Activated CD4-positive, alpha-beta T cell treated with anti-CD3 and anti-CD28 coated beads, Interleukin-2, amount 10 ng/mL, durations not matched to agents 24 days and 14 days (primary cell): ENCODE measurements at regions not wholly inside any gene's neighbourhood (a gene's known extent, or its start where the extent isn't known, plus 50 kb on each side); places are given as distances from the start of the nearest gene placed in this dataset.
A peak's percentile ranks its signal among the peaks of the same experiment; 100 is the strongest.
"Not testable (repeated sequence)": the region's sequence is repeated elsewhere in the genome, so short reads cannot be mapped to it uniquely, and the experiment has no call there.

ENCODE experiments used
- DNase-seq: peaks from one replicate; pipeline ENCODE4 v3.0.0; 2022
- H3K27ac Mint-ChIP-seq: one replicate; pipeline ENCODE4 v1.8.0; 2022; ENCODE audit warnings: mild to moderate bottlenecking, mixed read lengths
- H3K27me3 Mint-ChIP-seq: one replicate; pipeline ENCODE4 v1.8.0; 2022; ENCODE audit warnings: mixed read lengths
- H3K36me3 Mint-ChIP-seq: one replicate; pipeline ENCODE4 v1.8.0; 2022; ENCODE audit warnings: low read depth, mild to moderate bottlenecking, mixed read lengths
- H3K4me1 Mint-ChIP-seq: one replicate; pipeline ENCODE4 v1.8.0; 2021; ENCODE audit warnings: mixed read lengths
- H3K4me3 Mint-ChIP-seq: one replicate; pipeline ENCODE4 v1.8.0; 2022; ENCODE audit warnings: mild to moderate bottlenecking, moderate library complexity, mixed read lengths
- H3K9me3 Mint-ChIP-seq: one replicate; pipeline ENCODE4 v1.8.0; 2021; ENCODE audit warnings: mixed read lengths
- intact Hi-C: fragments of 100-400 bp; cut with micrococcal nuclease; formaldehyde crosslinking; loops from one replicate; pipeline ENCODE4 v1.15.1; 2023

- H3K4me3 Mint-ChIP-seq: no peak overlapping the region
- peaks cover 3% of the 10 kb centered on the region for H3K4me1 Mint-ChIP-seq
- H3K27me3 Mint-ChIP-seq: no peaks in the 10 kb centered on the region
- intact Hi-C loops: no loop called here
- no peaks in the 10 kb centered on the region for H3K9me3 Mint-ChIP-seq
- no peak overlapping the region for H3K27ac Mint-ChIP-seq
- no peak for DNase-seq
- H3K36me3 Mint-ChIP-seq: peaks cover 3% of the 10 kb centered on the region
These were observed 67.1 kb upstream of the METRNL start for GRCh38 chr17:83012200-83012785.

DNA sequence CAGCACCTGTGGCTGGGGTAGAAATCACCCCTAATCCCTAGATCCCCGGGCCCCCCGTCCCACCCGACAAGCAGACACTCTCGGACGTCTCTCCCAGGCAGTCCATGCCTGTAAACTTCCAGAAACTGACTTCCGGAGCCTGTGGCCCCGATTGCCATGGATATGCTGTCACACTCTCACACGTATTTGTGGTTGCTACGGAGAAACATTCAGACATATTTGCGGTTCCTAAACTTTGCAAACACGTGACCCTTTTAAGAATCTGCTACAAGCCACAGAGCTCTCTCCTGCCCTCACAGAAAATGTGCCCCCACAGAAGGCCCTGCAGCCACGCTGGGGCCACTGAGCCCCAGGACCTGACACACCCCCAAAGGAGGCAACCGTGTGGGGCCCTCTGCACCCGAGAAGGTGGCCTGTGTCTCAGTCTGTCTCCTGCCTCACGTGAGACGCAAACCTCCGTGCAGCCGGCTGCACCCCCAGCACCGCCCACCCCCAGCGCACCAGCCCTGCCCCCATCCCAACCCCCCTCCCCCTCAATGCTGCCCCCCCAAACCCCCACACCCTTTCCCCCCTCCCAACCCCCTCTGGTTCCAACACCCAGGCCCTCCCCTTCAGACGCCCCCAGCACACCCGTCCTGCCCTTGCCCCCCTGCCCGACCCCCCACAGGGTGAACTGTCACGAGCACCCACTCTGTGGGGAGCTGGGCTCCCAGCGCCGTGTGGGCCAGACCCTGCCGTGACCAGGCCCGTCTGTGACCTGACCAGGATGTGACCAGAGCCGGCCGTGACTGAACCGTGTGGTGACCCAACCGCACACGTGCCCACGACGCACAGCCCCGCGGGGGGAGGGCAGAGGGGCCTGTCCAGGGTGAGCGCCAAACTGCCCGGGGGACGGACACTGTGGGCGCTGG lies 66.3 kb upstream of the METRNL start:
- no peaks in the 10 kb centered on the region for H3K9me3 Mint-ChIP-seq
- H3K27me3 Mint-ChIP-seq: no peaks in the 10 kb centered on the region
- H3K4me3 Mint-ChIP-seq: no peak overlapping the region
- peaks cover 3% of the 10 kb centered on the region for H3K36me3 Mint-ChIP-seq
- intact Hi-C loops: no loop called here
- peaks cover 3% of the 10 kb centered on the region for H3K4me1 Mint-ChIP-seq
- H3K27ac Mint-ChIP-seq: no peak overlapping the region
- DNase-seq: no peak

- Mint-ChIP-seq H3K36me3 (peaks cover 3% of the 10 kb centered on the region), H3K27me3 (no peaks in the 10 kb centered on the region), H3K4me1 (peaks cover 3% of the 10 kb centered on the region), H3K4me3 (no peak overlapping the region), H3K27ac (no peak overlapping the region), H3K9me3 (no peaks in the 10 kb centered on the region)
- no peak for DNase-seq
- intact Hi-C loops: no loop called here
These were observed 65.7 kb upstream of the METRNL start for GRCh38 chr17:83013779-83014117.

DNA sequence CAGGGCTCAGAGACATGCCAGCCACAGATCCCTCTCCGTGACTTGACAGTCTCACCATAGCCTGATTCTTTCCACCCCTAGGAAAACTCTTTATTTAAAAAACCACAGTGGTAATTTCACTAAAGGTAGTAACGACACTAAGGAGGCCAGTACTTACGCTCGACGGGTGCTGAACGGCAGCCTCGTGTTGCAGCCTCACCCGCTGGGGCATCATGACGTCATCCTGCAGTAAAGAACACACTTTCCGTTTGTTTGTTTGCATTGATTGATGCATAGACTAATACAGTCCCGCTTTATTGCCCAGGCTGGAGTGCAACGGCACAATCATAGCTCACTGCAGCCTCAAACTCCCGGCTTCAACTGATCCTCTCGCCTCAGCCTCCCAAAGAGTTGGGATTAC lies 65.1 kb upstream of the METRNL start:
- H3K9me3 Mint-ChIP-seq: no peaks in the 10 kb centered on the region
- intact Hi-C loops: no loop called here
- no peak for DNase-seq

GRCh38 chr17:83014940-83015910 lies 64.2 kb upstream of the METRNL start:
- Mint-ChIP-seq H3K36me3 (peaks cover 3% of the 10 kb centered on the region), H3K4me3 (no peak overlapping the region), H3K9me3 (no peaks in the 10 kb centered on the region), H3K27ac (no peak overlapping the region), H3K27me3 (no peaks in the 10 kb centered on the region), H3K4me1 (peaks cover 3% of the 10 kb centered on the region)
- DNase-seq: no peak
- intact Hi-C loops: no loop called here

More for the DNA sequence above, 65.1 kb upstream of the METRNL start:
- peaks cover 3% of the 10 kb centered on the region for H3K36me3 Mint-ChIP-seq
- peaks cover 3% of the 10 kb centered on the region for H3K4me1 Mint-ChIP-seq
- no peak overlapping the region for H3K4me3 Mint-ChIP-seq
- no peak overlapping the region for H3K27ac Mint-ChIP-seq
- no peaks in the 10 kb centered on the region for H3K27me3 Mint-ChIP-seq

GRCh38 chr17:83018658-83019193 lies 60.7 kb upstream of the METRNL start:
- no peak overlapping the region for H3K27ac Mint-ChIP-seq
- intact Hi-C loops: no loop called here
- no peak overlapping the region for H3K4me3 Mint-ChIP-seq
- peaks cover 3% of the 10 kb centered on the region for H3K36me3 Mint-ChIP-seq
- no peak for DNase-seq
- no peaks in the 10 kb centered on the region for H3K27me3 Mint-ChIP-seq
- peaks cover 3% of the 10 kb centered on the region for H3K4me1 Mint-ChIP-seq
- H3K9me3 Mint-ChIP-seq: no peaks in the 10 kb centered on the region

DNA sequence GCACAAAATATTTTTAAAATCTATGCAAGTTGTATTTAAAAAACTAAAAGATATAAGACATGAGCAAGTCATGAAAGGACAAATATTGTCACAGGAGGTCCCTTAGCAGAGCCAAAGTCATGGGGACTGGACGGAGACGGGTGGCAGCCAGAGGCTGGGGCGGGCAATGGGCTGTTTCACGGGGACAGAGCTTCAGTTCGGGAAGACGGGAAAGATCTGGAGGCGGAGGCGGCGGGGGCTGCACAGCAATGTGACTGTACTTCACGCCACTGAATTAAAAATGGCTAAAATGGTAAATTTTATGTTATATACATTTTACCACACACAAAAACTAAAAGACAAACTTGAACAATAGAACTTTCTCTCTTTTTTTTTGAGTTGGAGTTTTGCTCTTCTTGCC lies 60.0 kb upstream of the METRNL start:
- Mint-ChIP-seq H3K36me3 (peaks cover 3% of the 10 kb centered on the region), H3K4me3 (no peak overlapping the region), H3K27ac (no peak overlapping the region), H3K27me3 (no peaks in the 10 kb centered on the region), H3K4me1 (peaks cover 5% of the 10 kb centered on the region), H3K9me3 (no peaks in the 10 kb centered on the region)
- no peak for DNase-seq
- intact Hi-C loops: no loop called here

DNA sequence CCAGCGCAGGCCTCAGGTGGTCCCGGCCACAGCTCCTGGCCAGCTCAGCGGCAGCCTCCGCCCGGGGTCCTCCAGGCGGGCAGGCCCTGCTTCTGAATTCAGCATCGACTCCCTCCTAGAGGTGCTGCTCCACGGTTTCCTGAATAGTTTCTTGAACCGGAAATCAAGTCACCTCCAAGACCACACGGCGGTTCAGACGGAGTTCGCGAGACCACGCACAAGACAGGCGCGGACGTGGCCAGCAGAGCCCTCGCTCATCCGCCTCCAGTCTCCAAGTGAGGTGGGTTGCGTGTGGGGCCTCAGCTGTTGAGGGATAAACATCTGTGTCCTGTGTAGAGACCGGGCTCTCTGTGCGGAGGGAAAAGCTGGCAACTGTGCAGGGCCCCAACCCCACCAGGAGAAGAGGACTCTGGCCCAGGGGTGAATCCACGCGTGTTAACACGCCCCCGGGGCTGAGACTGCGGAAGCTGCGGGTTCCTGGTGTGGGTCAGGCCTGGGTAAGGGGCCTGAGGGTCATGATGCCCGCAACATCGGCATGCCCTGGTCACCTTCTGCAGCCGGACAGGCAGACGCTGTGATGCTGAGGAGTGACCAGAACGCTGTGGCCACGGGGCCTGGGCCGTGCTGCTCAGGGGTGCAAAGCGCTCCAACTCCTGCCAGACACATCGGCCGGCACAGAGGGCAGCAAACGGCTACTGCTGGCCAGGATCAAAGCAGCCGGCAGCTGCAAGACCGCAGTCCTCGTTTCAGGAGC lies 55.0 kb upstream of the METRNL start:
- Mint-ChIP-seq H3K4me3 (no peak overlapping the region), H3K9me3 (no peaks in the 10 kb centered on the region), H3K4me1 (peaks cover 12% of the 10 kb centered on the region), H3K36me3 (no peaks in the 10 kb centered on the region), H3K27ac (no peak overlapping the region), H3K27me3 (no peaks in the 10 kb centered on the region)
- DNase-seq: peak; percentile 68
- intact Hi-C loops: no loop called here

- Mint-ChIP-seq H3K9me3 (no peaks in the 10 kb centered on the region), H3K4me3 (no peak overlapping the region), H3K4me1 (peaks cover 12% of the 10 kb centered on the region), H3K27ac (no peak overlapping the region), H3K36me3 (peaks cover 2% of the 10 kb centered on the region), H3K27me3 (no peaks in the 10 kb centered on the region)
- no peak for DNase-seq
- intact Hi-C loops: no loop called here
These were observed 53.7 kb upstream of the METRNL start for GRCh38 chr17:83025636-83026280.

DNA sequence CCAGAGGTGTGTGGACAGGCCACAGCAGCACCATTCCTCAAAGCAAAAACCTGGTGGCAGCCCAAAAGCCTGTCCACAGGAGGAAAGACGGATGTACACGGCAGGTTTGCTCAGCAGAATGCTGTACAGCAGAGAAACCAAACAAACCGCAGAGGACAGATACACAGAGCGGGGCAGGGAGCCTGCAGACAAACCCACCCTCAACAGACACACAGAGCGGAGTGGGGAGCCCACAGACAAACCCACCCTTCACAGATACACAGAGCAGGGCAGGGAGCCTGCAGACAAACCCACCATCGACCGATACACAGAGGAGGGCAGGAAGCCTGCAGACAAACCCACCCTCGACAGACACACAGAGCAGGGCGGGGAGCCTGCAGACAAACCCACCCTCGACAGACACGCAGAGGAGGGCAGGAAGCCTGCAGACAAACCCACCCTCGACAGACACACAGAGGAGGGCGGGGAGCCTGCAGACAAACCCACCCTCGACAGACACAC lies 53.0 kb upstream of the METRNL start:
- Mint-ChIP-seq H3K27me3 (no peaks in the 10 kb centered on the region), H3K4me1 (peaks cover 12% of the 10 kb centered on the region), H3K36me3 (peaks cover 2% of the 10 kb centered on the region), H3K27ac (no peak overlapping the region), H3K9me3 (no peaks in the 10 kb centered on the region), H3K4me3 (no peak overlapping the region)
- DNase-seq: no peak
- intact Hi-C loops: no loop called here

DNA sequence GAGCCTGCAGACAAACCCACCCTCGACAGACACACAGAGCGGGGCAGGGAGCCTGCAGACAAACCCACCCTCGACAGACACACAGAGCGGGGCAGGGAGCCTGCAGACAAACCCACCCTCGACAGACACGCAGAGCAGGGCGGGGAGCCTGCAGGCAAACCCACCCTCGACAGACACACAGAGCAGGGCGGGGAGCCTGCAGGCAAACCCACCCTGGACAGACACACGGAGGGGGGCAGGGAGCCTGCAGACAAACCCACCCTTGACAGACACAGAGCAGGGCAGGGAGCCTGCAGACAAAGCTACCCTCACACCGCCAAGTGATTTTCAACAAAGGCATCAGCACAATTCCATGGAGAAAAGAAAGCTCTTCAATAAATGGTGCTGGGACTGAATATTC lies 52.5 kb upstream of the METRNL start:
- DNase-seq, H3K27ac Mint-ChIP-seq, H3K9me3 Mint-ChIP-seq, H3K36me3 Mint-ChIP-seq, intact Hi-C loops, H3K27me3 Mint-ChIP-seq, H3K4me3 Mint-ChIP-seq: not testable (repeated sequence)
- peaks cover 12% of the 10 kb centered on the region for H3K4me1 Mint-ChIP-seq

DNA sequence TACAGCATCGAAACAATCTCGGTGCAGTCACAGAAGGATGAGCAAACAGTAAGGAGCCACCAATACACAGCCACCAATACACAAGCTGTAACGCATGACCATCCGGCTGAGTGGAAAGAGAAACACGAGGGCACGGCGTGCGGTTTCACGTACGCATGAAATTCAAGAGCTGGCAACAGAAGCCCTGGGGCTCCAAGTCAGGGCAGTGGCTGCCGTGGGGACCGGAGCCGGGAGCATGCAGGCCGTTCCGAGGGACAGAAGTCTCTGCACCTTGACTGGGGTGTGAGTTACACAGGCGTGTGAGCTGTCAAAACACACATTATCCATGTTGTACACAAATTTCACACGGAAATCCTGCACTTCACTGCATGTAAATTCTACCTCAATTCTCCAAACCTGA lies 50.6 kb upstream of the METRNL start:
- DNase-seq: no peak
- H3K4me3 Mint-ChIP-seq: no peak overlapping the region
- H3K36me3 Mint-ChIP-seq: peaks cover 13% of the 10 kb centered on the region
- no peaks in the 10 kb centered on the region for H3K27me3 Mint-ChIP-seq
- peaks cover 12% of the 10 kb centered on the region for H3K4me1 Mint-ChIP-seq
- H3K27ac Mint-ChIP-seq: no peak overlapping the region
- intact Hi-C loops: no loop called here
- no peaks in the 10 kb centered on the region for H3K9me3 Mint-ChIP-seq

- peaks cover 20% of the 10 kb centered on the region for H3K36me3 Mint-ChIP-seq
- no peak overlapping the region for H3K4me3 Mint-ChIP-seq
- DNase-seq: no peak
- peaks cover 8% of the 10 kb centered on the region for H3K4me1 Mint-ChIP-seq
- H3K27me3 Mint-ChIP-seq: no peaks in the 10 kb centered on the region
- intact Hi-C loops: no loop called here
- H3K27ac Mint-ChIP-seq: no peak overlapping the region
- no peaks in the 10 kb centered on the region for H3K9me3 Mint-ChIP-seq
These were observed 49.8 kb upstream of the METRNL start for GRCh38 chr17:83029571-83029970.
